ENCODE measurements at regions not wholly inside any gene's neighbourhood (a gene's known extent, or its start where the extent isn't known, plus 50 kb on each side); places are given as distances from the start of the nearest gene placed in this dataset.
"Not testable (repeated sequence)": the region's sequence is repeated elsewhere in the genome, so short reads cannot be mapped to it uniquely, and the experiment has no call there.

GRCh38 chr1:145541246-145541645 lies 66.5 kb upstream of the GPR89A start:
- not testable (repeated sequence) for TF ChIP-seq EZH2 (IDR thresholded peaks at IDR 0.05; ENCODE audit: low read length); CTCF (optimal IDR thresholded peaks at IDR 0.05 in 1 of 3, IDR thresholded peaks at IDR 0.05 in 1 of 3, conservative IDR thresholded peaks at IDR 0.05 in 1 of 3; ENCODE audit: extremely low read depth in 1 of 3, insufficient read depth in 2 of 3, low read length in 3 of 3)
